H1 (cell line): ENCODE measurements at regions not wholly inside any gene's neighbourhood (a gene's known extent, or its start where the extent isn't known, plus 50 kb on each side); places are given as distances from the start of the nearest gene placed in this dataset.

Experiments used
- CTCF ChIA-PET: fragments of 300-600 bp; sonication (Branson Sonifier 250); formaldehyde crosslinking; loops from one replicate; lab custom pipeline; 2021; ENCODE audit not compliant: partially characterized antibody; lab: Charles Lee
- POLR2A ChIA-PET: fragments of 300-600 bp; sonication (Branson Sonifier 250); formaldehyde crosslinking; loops from one replicate; lab custom pipeline; 2021; ENCODE audit warnings: inconsistent platforms; ENCODE audit not compliant: partially characterized antibody; lab: Charles Lee
- DNase-seq, 2 experiments: peaks; one replicate each; pipeline versions ENCODE4 v3.0.0 to v3.0.0-alpha.2; 2010 to 2022; ENCODE audit warnings: low spot score in 2 of 2, low read depth in 1 of 2, mixed read lengths in 1 of 2
- FAIRE-seq: peaks from 2 replicates; lab custom pipeline; 2011; peaks lifted over from hg19 to GRCh38; lab: Jason Lieb, UNC
- H2AFZ ChIP-seq: 2 replicates; pipeline ENCODE4 v1.8.1; 2012; ENCODE audit warnings: low read length, inconsistent platforms
- H2AK5ac ChIP-seq: 2 replicates; pipeline ENCODE4 v1.6.1; 2013; ENCODE audit warnings: low read depth, low read length
- H2BK120ac ChIP-seq: replicated peaks from 2 replicates; pipeline ENCODE3; 2013; ENCODE audit warnings: low read depth, low read length, inconsistent platforms
- H2BK12ac ChIP-seq: 2 replicates; pipeline ENCODE4 v1.6.1; 2013; ENCODE audit warnings: low read depth, low read length
- H2BK15ac ChIP-seq: 2 replicates; pipeline ENCODE4 v1.6.1; 2013; ENCODE audit warnings: low read length
- H2BK20ac ChIP-seq: 2 replicates; pipeline ENCODE4 v1.6.1; 2013; ENCODE audit warnings: low read length
- H2BK5ac ChIP-seq: 2 replicates; pipeline ENCODE4 v1.6.1; 2013; ENCODE audit warnings: low read depth, low read length
- H3K14ac ChIP-seq: 2 replicates; pipeline ENCODE4 v1.6.1; 2013; ENCODE audit warnings: inconsistent platforms; ENCODE audit not compliant: insufficient read length
- H3K18ac ChIP-seq: 2 replicates; pipeline ENCODE4 v1.6.1; 2013; ENCODE audit warnings: low read length; ENCODE audit errors: extremely low read depth
- H3K23ac ChIP-seq: 2 replicates; pipeline ENCODE4 v1.6.1; 2013; ENCODE audit warnings: inconsistent platforms; ENCODE audit not compliant: insufficient read length
- H3K23me2 ChIP-seq: 2 replicates; pipeline ENCODE4 v1.6.1; 2013; ENCODE audit warnings: low read depth, low read length
- H3K27ac ChIP-seq: 2 replicates; pipeline ENCODE4 v1.6.1; 2011; ENCODE audit warnings: low read depth, low read length, inconsistent platforms
- H3K27me3 ChIP-seq, 4 experiments: replicated peaks in 1 of 4; 1 replicate in 1 of 4; 2 replicates in 3 of 4; pipeline versions ENCODE4 v1.6.1 to v1.8.1; 2011 to 2013; ENCODE audit warnings: low read length in 3 of 4, mild to moderate bottlenecking in 3 of 4, inconsistent platforms in 2 of 4, mixed read lengths in 2 of 4, moderate library complexity in 1 of 4; ENCODE audit not compliant: control insufficient read depth in 3 of 4, insufficient read depth in 3 of 4; ENCODE audit errors: extremely low read depth in 1 of 4
- H3K36me3 ChIP-seq, 4 experiments: 2 replicates each; pipeline versions ENCODE4 v1.6.1 to v1.8.1; 2011 to 2013; ENCODE audit warnings: mild to moderate bottlenecking in 4 of 4, low read length in 3 of 4, moderate library complexity in 2 of 4, control low read depth in 1 of 4, inconsistent platforms in 1 of 4; ENCODE audit not compliant: insufficient read depth in 4 of 4, control insufficient read depth in 2 of 4
- H3K4ac ChIP-seq: replicated peaks from 2 replicates; pipeline ENCODE3; 2013; ENCODE audit warnings: low read length, low read depth, mixed read lengths, inconsistent platforms; ENCODE audit not compliant: insufficient read length
- H3K4me1 ChIP-seq, 4 experiments: replicated peaks in 1 of 4; 1 replicate in 1 of 4; 2 replicates in 3 of 4; pipeline versions ENCODE4 v1.6.1 to v1.8.1; 2011 to 2013; ENCODE audit warnings: low read length in 3 of 4, inconsistent platforms in 2 of 4, mixed read lengths in 1 of 4; ENCODE audit not compliant: insufficient read depth in 4 of 4, control insufficient read depth in 3 of 4
- H3K4me2 ChIP-seq, 2 experiments: 2 replicates each; pipeline versions ENCODE4 v1.6.1 to v1.8.1; 2011 to 2013; ENCODE audit warnings: low read depth in 2 of 2, low read length in 2 of 2, control low read depth in 1 of 2, inconsistent platforms in 1 of 2, mild to moderate bottlenecking in 1 of 2; ENCODE audit not compliant: insufficient read depth in 1 of 2
- H3K4me3 ChIP-seq, 4 experiments: fragments of 200-600, 300-600 bp in 1 of 4; sonication (generic), shearing (Covaris generic), sonication (Bioruptor Twin) in 1 of 4; 2 replicates each; pipeline versions ENCODE4 v1.5.1 to v1.8.1; 2011 to 2016; ENCODE audit warnings: low read length in 4 of 4, low read depth in 3 of 4, control low read depth in 2 of 4, inconsistent platforms in 2 of 4, mild to moderate bottlenecking in 2 of 4, mixed read lengths in 1 of 4, moderate library complexity in 1 of 4; ENCODE audit not compliant: insufficient read depth in 2 of 4; ENCODE audit errors: extremely low read depth in 1 of 4
- H3K56ac ChIP-seq: replicated peaks from 2 replicates; pipeline ENCODE3; 2013; ENCODE audit warnings: low read depth, mild to moderate bottlenecking, mixed read lengths, low read length, inconsistent platforms; ENCODE audit not compliant: insufficient read length
- H3K79me1 ChIP-seq: 2 replicates; pipeline ENCODE4 v1.6.1; 2013; ENCODE audit warnings: low read depth, low read length, control low read depth
- H3K79me2 ChIP-seq, 2 experiments: 2 replicates each; pipeline versions ENCODE4 v1.6.1 to v1.8.1; 2012 to 2013; ENCODE audit warnings: low read length in 2 of 2, mild to moderate bottlenecking in 2 of 2, inconsistent platforms in 1 of 2; ENCODE audit not compliant: insufficient read depth in 2 of 2, control insufficient read depth in 1 of 2
- H3K9ac ChIP-seq, 4 experiments: replicated peaks in 1 of 4; 1 replicate in 1 of 4; 2 replicates in 3 of 4; pipeline versions ENCODE4 v1.6.1 to v1.8.1; 2011 to 2013; ENCODE audit warnings: low read depth in 3 of 4, low read length in 3 of 4, control low read depth in 2 of 4, mild to moderate bottlenecking in 2 of 4, moderate library complexity in 2 of 4, inconsistent platforms in 1 of 4; ENCODE audit errors: extremely low read depth in 1 of 4
- H3K9me3 ChIP-seq, 2 experiments: 2 replicates each; pipeline versions ENCODE4 v1.6.1 to v1.8.1; 2012 to 2013; ENCODE audit warnings: mild to moderate bottlenecking in 2 of 2, moderate library complexity in 2 of 2, control low read depth in 1 of 2, inconsistent platforms in 1 of 2, low read depth in 1 of 2, low read length in 1 of 2, mixed read lengths in 1 of 2; ENCODE audit not compliant: insufficient read depth in 2 of 2
- H4K20me1 ChIP-seq, 2 experiments: replicated peaks in 1 of 2; 2 replicates each; pipeline versions ENCODE3 to v1.8.1; 2011 to 2013; ENCODE audit warnings: inconsistent platforms in 2 of 2, low read length in 2 of 2, mild to moderate bottlenecking in 1 of 2; ENCODE audit not compliant: insufficient read depth in 2 of 2, control insufficient read depth in 1 of 2
- H4K5ac ChIP-seq: 2 replicates; pipeline ENCODE4 v1.6.1; 2013; ENCODE audit warnings: low read length, low read depth, mixed read lengths, inconsistent platforms; ENCODE audit not compliant: insufficient read length
- H4K8ac ChIP-seq: 2 replicates; pipeline ENCODE4 v1.8.0; 2013; ENCODE audit warnings: mild to moderate bottlenecking, moderate library complexity, low read length, inconsistent platforms; ENCODE audit not compliant: insufficient read depth; ENCODE audit errors: extremely low read depth
- H4K91ac ChIP-seq: replicated peaks from 2 replicates; pipeline ENCODE3; 2013; ENCODE audit warnings: low read length, mixed read lengths, inconsistent platforms; ENCODE audit not compliant: insufficient read length
- BCL11A ChIP-seq, 2 experiments: IDR thresholded peaks; one replicate each; pipeline ENCODE4 v1.6.1; 2011; ENCODE audit warnings: low read depth in 2 of 2, low read length in 2 of 2, mild to moderate bottlenecking in 2 of 2
- EP300 ChIP-seq, 2 experiments: IDR thresholded peaks; 1 replicate in 1 of 2; 2 replicates in 1 of 2; pipeline ENCODE4 v1.6.1; 2011 to 2012; ENCODE audit warnings: low read depth in 2 of 2, low read length in 2 of 2, mild to moderate bottlenecking in 2 of 2, borderline replicate concordance in 1 of 2, inconsistent platforms in 1 of 2, moderate library complexity in 1 of 2
- JUND ChIP-seq: IDR thresholded peaks from 2 replicates; pipeline ENCODE4 v1.6.1; 2011; ENCODE audit warnings: mild to moderate bottlenecking, improper control_type of control experiment, low read length
- RAD21 ChIP-seq, 2 experiments: IDR thresholded peaks in 1 of 2; conservative IDR thresholded peaks in 1 of 2; 2 replicates each; pipeline ENCODE4 v1.6.1; 2011; ENCODE audit warnings: low read depth in 2 of 2, low read length in 2 of 2, improper control_type of control experiment in 1 of 2, inconsistent platforms in 1 of 2, mild to moderate bottlenecking in 1 of 2, moderate library complexity in 1 of 2
- TEAD4 ChIP-seq: IDR thresholded peaks from 2 replicates; pipeline ENCODE4 v1.6.1; 2012; ENCODE audit warnings: low read depth, low read length, inconsistent platforms, mixed read lengths
- WGBS, 2 experiments: shearing (Covaris generic) in 1 of 2; methylation state at CpG; one replicate each; pipeline versions ENCODE4 v1.1.6 to v1.1.7; 2013 to 2015; ENCODE audit warnings: low lambda C conversion rate in 2 of 2, mixed read lengths in 2 of 2, inconsistent platforms in 1 of 2, low coverage in 1 of 2, missing lambda C conversion rate in 1 of 2; ENCODE audit not compliant: insufficient replicate concordance in 2 of 2, insufficient coverage in 1 of 2, insufficient read length in 1 of 2; ENCODE audit errors: extremely low coverage in 1 of 2, missing lambda C conversion rate in 1 of 2; 5-methylcytosine and 5-hydroxymethylcytosine counted together

GRCh38 chr2:19676770-19677169, 225.0 kb downstream of the TTC32 start:
- no peaks in the 10 kb centered on the region for H3K36me3 ChIP-seq
- no peak overlapping the region for H3K4me2 ChIP-seq
- H3K23ac ChIP-seq: no peak overlapping the region
- no peaks in the 10 kb centered on the region for H3K4me1 ChIP-seq
- H4K5ac ChIP-seq: no peak overlapping the region
- CTCF ChIA-PET: interaction anchor here (0.8 to 2.7 kb wide), 27 partner anchors 9 to 1147 kb away, joined by 3 to 24 read pairs (median 4); no protein-coding TSS in a partner anchor
- H3K4ac ChIP-seq: no peak overlapping the region
- H3K18ac ChIP-seq: no peak overlapping the region
- no peak overlapping the region for H2BK12ac ChIP-seq
- no peak overlapping the region for H2BK5ac ChIP-seq
- H4K20me1 ChIP-seq: no peaks in the 10 kb centered on the region
- DNase-seq (peak in 1 of 2 experiments; percentile 53), FAIRE-seq (no peak)
- no peaks in the 10 kb centered on the region for H3K79me2 ChIP-seq
- H3K14ac ChIP-seq: no peak overlapping the region
- no peaks in the 10 kb centered on the region; a peak in 1 of 7 replicates for H3K27me3 ChIP-seq
- H3K56ac ChIP-seq: no peak overlapping the region
- H4K91ac ChIP-seq: no peak overlapping the region
- 73% methylated on average over 6 of the region's 6 CpGs; no CpG with 5 or more reads in 1 of the 2 experiments for WGBS, 2 experiments
- no peaks in the 10 kb centered on the region for H3K79me1 ChIP-seq
- no peak overlapping the region for H3K9ac ChIP-seq
- no peak overlapping the region for H2AK5ac ChIP-seq
- no peak overlapping the region for H3K27ac ChIP-seq
- POLR2A ChIA-PET: interaction anchor here (0.7 kb wide), 1 partner anchor 10 kb away, joined by 3 read pairs; no protein-coding TSS in a partner anchor
- H3K9me3 ChIP-seq: no peaks in the 10 kb centered on the region
- no peak overlapping the region for H4K8ac ChIP-seq
- no peak overlapping the region for H2BK15ac ChIP-seq
- H3K23me2 ChIP-seq: no peaks in the 10 kb centered on the region
- H2AFZ ChIP-seq: no peak overlapping the region
- no peak overlapping the region for H2BK120ac ChIP-seq
- H2BK20ac ChIP-seq: no peak overlapping the region
- no peak overlapping the region for H3K4me3 ChIP-seq
- TF ChIP-seq BCL11A (IDR thresholded peaks at IDR 0.05; ENCODE audit: low read depth in 2 of 2, low read length in 2 of 2): no peak
- TF ChIP-seq TEAD4: no peak
- TF ChIP-seq EP300 (IDR thresholded peaks at IDR 0.05; ENCODE audit: borderline replicate concordance in 1 of 2, low read depth in 2 of 2, low read length in 2 of 2): no peak
- no peak for TF ChIP-seq JUND
- peak; percentile 56 to 68 for TF ChIP-seq RAD21 (IDR thresholded peaks at IDR 0.05 in 1 of 2, conservative IDR thresholded peaks at IDR 0.05 in 1 of 2; ENCODE audit: low read depth in 2 of 2, low read length in 2 of 2)
